T-cell (primary cell): ENCODE measurements at regions not wholly inside any gene's neighbourhood (a gene's known extent, or its start where the extent isn't known, plus 50 kb on each side); places are given as distances from the start of the nearest gene placed in this dataset.

Experiments
- ATAC-seq, 4 experiments: fragments of 200-7000 bp in 3 of 4; fragments of 150-1000 bp in 1 of 4; cut with Tn5 transposase; replicated peaks in 1 of 4; 1 replicate in 3 of 4; 2 replicates in 1 of 4; pipeline ENCODE4 v1.10.0; 2021; ENCODE audit warnings: moderate library complexity in 3 of 4, mild to moderate bottlenecking in 2 of 4, moderate number of reproducible peaks in 1 of 4
- CTCF ChIA-PET, 2 donors: fragments of 300-600 bp; sonication (Branson Sonifier 250); formaldehyde crosslinking; loops; one replicate each; lab custom pipeline; 2022; ENCODE audit warnings: antibody characterized with exemption in 2 of 2; lab: Charles Lee
- POLR2A ChIA-PET, 2 donors: fragments of 300-600 bp; sonication (Branson Sonifier 250); formaldehyde crosslinking; loops; one replicate each; lab custom pipeline; 2022; ENCODE audit warnings: antibody characterized with exemption in 2 of 2; lab: Charles Lee
- DNase-seq, 35 experiments: peaks; one replicate each; pipeline versions ENCODE4 v3.0.0 to v3.0.0-alpha.2; 2013 to 2023
- H3K27ac ChIP-seq: one replicate; pipeline ENCODE4 v1.5.1; 2013; ENCODE audit warnings: low read length
- H3K27me3 ChIP-seq, 2 experiments: replicated peaks in 1 of 2; 1 replicate in 1 of 2; 2 replicates in 1 of 2; pipeline versions ENCODE4 v1.6.1 to v1.7.0; 2013; ENCODE audit warnings: low read length in 1 of 2, mixed read lengths in 1 of 2; ENCODE audit not compliant: control insufficient read depth in 2 of 2, insufficient read depth in 2 of 2; ENCODE audit errors: extremely low read depth in 1 of 2
- H3K36me3 ChIP-seq, 2 donors: 1 replicate in 1 of 2; 2 replicates in 1 of 2; pipeline versions ENCODE4 v1.6.1 to v1.7.0; 2013; ENCODE audit warnings: low read length in 1 of 2; ENCODE audit not compliant: control insufficient read depth in 2 of 2, insufficient read depth in 1 of 2; ENCODE audit errors: extremely low read depth in 1 of 2
- H3K4me1 ChIP-seq, 2 experiments: 1 replicate in 1 of 2; 2 replicates in 1 of 2; pipeline versions ENCODE4 v1.6.1 to v1.7.0; 2013; ENCODE audit warnings: low read length in 2 of 2, mixed read lengths in 1 of 2; ENCODE audit not compliant: insufficient read depth in 2 of 2, control insufficient read depth in 1 of 2; ENCODE audit errors: extremely low read depth in 1 of 2
- H3K4me3 ChIP-seq, 2 donors: 1 replicate in 1 of 2; 2 replicates in 1 of 2; pipeline versions ENCODE4 v1.5.1 to v1.7.0; 2013; ENCODE audit warnings: mild to moderate bottlenecking in 2 of 2, low read length in 1 of 2, moderate library complexity in 1 of 2; ENCODE audit not compliant: control insufficient read depth in 1 of 2; ENCODE audit errors: extremely low read depth in 1 of 2
- H3K9me3 ChIP-seq: 2 replicates; pipeline ENCODE4 v1.7.0; 2013
- H3K27ac Mint-ChIP-seq, 2 donors: one replicate each; pipeline ENCODE4 v1.8.0; 2020 to 2021; ENCODE audit warnings: mild to moderate bottlenecking in 2 of 2, mixed read lengths in 2 of 2
- H3K27me3 Mint-ChIP-seq, 2 donors: one replicate each; pipeline ENCODE4 v1.8.0; 2021 to 2022; ENCODE audit warnings: mixed read lengths in 2 of 2
- H3K36me3 Mint-ChIP-seq: one replicate; pipeline ENCODE4 v1.8.0; 2021; ENCODE audit warnings: mixed read lengths
- H3K4me1 Mint-ChIP-seq, 3 donors: one replicate each; pipeline ENCODE4 v1.8.0; 2020 to 2022; ENCODE audit warnings: mixed read lengths in 3 of 3, mild to moderate bottlenecking in 1 of 3
- H3K4me3 Mint-ChIP-seq, 3 donors: one replicate each; pipeline ENCODE4 v1.8.0; 2020 to 2022; ENCODE audit warnings: mild to moderate bottlenecking in 3 of 3, mixed read lengths in 3 of 3, moderate library complexity in 3 of 3
- H3K9me3 Mint-ChIP-seq, 3 donors: one replicate each; pipeline ENCODE4 v1.8.0; 2020 to 2022; ENCODE audit warnings: mixed read lengths in 3 of 3
- WGBS: methylation state at CpG from one replicate; pipeline ENCODE4 v1.1.5; 2013; ENCODE audit warnings: missing lambda C conversion rate; ENCODE audit not compliant: insufficient coverage; 5-methylcytosine and 5-hydroxymethylcytosine counted together

- no peaks in the 10 kb centered on the region for H3K4me1 Mint-ChIP-seq
- ATAC-seq, result no peak
- peaks cover 0 to 24% of the 10 kb centered on the region in 2 experiments for H3K27me3 ChIP-seq
- no peak overlapping the region for H3K27ac ChIP-seq
- H3K27ac Mint-ChIP-seq, result no peak overlapping the region
- H3K9me3 Mint-ChIP-seq, result no peaks in the 10 kb centered on the region
- H3K4me3 ChIP-seq, result no peak overlapping the region
- no peaks in the 10 kb centered on the region for H3K9me3 ChIP-seq
- H3K27me3 Mint-ChIP-seq, result peaks cover 9 to 22% of the 10 kb centered on the region in 2 donors
- no peaks in the 10 kb centered on the region for H3K36me3 ChIP-seq
- POLR2A ChIA-PET, result no interaction called here
- no peaks in the 10 kb centered on the region for H3K36me3 Mint-ChIP-seq
- CTCF ChIA-PET, result no interaction called here
- no peak overlapping the region for H3K4me3 Mint-ChIP-seq
- DNase-seq, result no peak
- WGBS, result 72% methylated on average over 4 of the region's 6 CpGs
- H3K4me1 ChIP-seq, result no peaks in the 10 kb centered on the region
Observed at GRCh38 chr11:71352748-71353147, 95.4 kb downstream of the DHCR7 start.

- Histone ChIP-seq H3K9me3 (no peaks in the 10 kb centered on the region), H3K27me3 (peaks cover 0 to 22% of the 10 kb centered on the region in 2 experiments), H3K36me3 (no peaks in the 10 kb centered on the region), H3K4me1 (no peaks in the 10 kb centered on the region), H3K27ac (no peak overlapping the region), H3K4me3 (no peak overlapping the region)
- Mint-ChIP-seq H3K27me3 (peaks cover 9 to 26% of the 10 kb centered on the region in 2 donors), H3K4me3 (no peak overlapping the region), H3K4me1 (no peaks in the 10 kb centered on the region), H3K27ac (no peak overlapping the region), H3K9me3 (no peaks in the 10 kb centered on the region), H3K36me3 (no peaks in the 10 kb centered on the region)
- DNase-seq (no peak), ATAC-seq (no peak)
- ChIA-PET CTCF (no interaction called here), POLR2A (no interaction called here)
- 74% methylated on average over 5 of the region's 8 CpGs for WGBS
Observed at GRCh38 chr11:71352226-71352625, 96.0 kb downstream of the DHCR7 start.

- no peaks in the 10 kb centered on the region for H3K36me3 Mint-ChIP-seq
- no peaks in the 10 kb centered on the region for H3K4me1 ChIP-seq
- no peak overlapping the region for H3K4me3 Mint-ChIP-seq
- CTCF ChIA-PET, result no interaction called here
- no peak overlapping the region for H3K27ac Mint-ChIP-seq
- no peaks in the 10 kb centered on the region for H3K9me3 Mint-ChIP-seq
- no peak overlapping the region for H3K27ac ChIP-seq
- H3K27me3 ChIP-seq, result peaks cover 0 to 19% of the 10 kb centered on the region in 2 experiments
- no peaks in the 10 kb centered on the region for H3K36me3 ChIP-seq
- ATAC-seq (no peak), DNase-seq (no peak)
- WGBS, result 69% methylated on average over 12 of the region's 12 CpGs
- no peaks in the 10 kb centered on the region for H3K4me1 Mint-ChIP-seq
- no peak overlapping the region for H3K4me3 ChIP-seq
- no peaks in the 10 kb centered on the region for H3K9me3 ChIP-seq
- H3K27me3 Mint-ChIP-seq, result peaks cover 13 to 29% of the 10 kb centered on the region in 2 donors
- POLR2A ChIA-PET, result no interaction called here
Observed at GRCh38 chr11:71349627-71350026, 97.2 kb upstream of the SHANK2 start.

DNA sequence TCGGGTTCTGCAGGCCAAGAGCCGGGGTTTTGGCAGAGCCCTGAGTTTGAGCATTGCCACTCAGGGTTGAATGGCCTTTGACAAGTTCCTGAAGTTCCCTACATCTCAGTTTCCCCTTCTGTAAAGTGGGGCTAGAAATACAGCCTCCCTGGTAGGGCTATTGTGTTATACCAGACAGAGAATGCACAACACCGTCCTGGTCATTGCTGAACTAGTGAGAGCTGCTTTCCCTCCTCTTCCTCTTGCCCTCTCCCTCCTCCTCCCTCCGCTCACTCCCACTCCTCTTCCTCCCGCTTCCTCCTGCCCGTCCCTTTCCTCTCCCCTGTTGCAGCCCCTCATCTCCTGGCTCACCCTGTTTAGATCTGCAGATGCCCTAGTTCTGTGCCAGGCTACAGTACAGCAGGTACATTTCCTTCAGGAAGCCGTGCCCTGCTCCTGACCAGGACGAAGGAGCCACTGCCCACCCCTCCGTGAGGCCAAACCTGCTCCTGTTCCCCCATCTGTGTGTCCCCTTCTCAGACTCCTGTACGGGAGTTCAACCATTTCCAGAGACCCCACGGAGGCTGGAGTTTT is 91.5 kb upstream of the SHANK2 start:
- Histone ChIP-seq H3K27me3 (peaks cover 0 to 34% of the 10 kb centered on the region in 2 experiments), H3K4me3 (no peak overlapping the region), H3K36me3 (no peaks in the 10 kb centered on the region), H3K4me1 (no peaks in the 10 kb centered on the region), H3K27ac (no peak overlapping the region), H3K9me3 (no peaks in the 10 kb centered on the region)
- no peak for ATAC-seq
- CTCF ChIA-PET, result no interaction called here
- Mint-ChIP-seq H3K27me3 (peaks cover 16 to 25% of the 10 kb centered on the region in 2 donors), H3K36me3 (no peaks in the 10 kb centered on the region), H3K4me1 (no peaks in the 10 kb centered on the region), H3K27ac (no peak overlapping the region), H3K4me3 (no peak overlapping the region), H3K9me3 (no peaks in the 10 kb centered on the region)
- POLR2A ChIA-PET, result no interaction called here
- no peak for DNase-seq
- 61% methylated on average over 10 of the region's 11 CpGs for WGBS

DNA sequence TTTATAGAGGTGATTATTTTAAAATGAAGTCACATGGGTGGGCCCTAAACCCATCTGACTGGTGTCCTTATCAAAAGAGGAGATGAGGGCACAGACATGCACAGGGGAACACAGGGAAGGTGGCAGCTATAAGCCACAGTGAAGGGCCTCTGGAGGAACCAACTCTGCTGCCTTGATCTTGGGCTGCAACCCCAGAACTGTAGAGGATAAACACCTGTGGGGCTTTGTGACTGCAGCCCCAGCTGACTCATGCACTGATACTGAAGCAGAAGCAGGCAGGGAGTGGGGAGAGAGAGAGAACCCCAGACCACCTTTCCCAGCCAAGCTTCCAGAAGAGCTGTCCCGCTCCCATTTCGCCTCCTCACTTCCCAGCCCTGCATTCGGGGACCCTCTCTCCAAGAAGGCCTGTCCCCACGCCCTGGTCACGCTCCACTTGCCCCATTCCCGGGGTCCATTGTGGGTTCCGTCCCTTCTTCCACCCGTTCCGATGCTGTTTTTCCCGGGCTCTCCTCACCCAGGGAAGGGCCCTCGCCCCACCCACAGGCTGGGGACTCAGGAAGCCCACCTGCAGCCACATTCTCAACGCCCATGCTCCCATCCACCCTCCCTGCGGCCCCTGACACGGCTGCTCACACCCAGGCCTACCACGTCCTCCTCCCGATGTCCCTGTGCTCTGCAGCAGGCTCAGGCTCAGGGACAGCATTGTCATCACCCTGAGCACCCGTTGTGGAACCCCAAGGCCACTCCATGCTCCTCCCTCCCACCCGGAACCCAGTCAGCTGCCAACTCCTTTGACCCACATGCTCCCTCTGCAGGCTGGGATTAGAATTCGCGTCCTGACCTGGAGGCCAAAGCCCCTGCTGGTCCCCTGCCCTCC is 90.8 kb upstream of the SHANK2 start:
- Histone ChIP-seq H3K9me3 (no peaks in the 10 kb centered on the region), H3K4me3 (no peak overlapping the region), H3K4me1 (no peaks in the 10 kb centered on the region), H3K27ac (no peak overlapping the region), H3K27me3 (peaks cover 0 to 34% of the 10 kb centered on the region in 2 experiments), H3K36me3 (no peaks in the 10 kb centered on the region)
- 70% methylated on average over 19 of the region's 20 CpGs for WGBS
- H3K36me3 Mint-ChIP-seq, result no peaks in the 10 kb centered on the region
- ChIA-PET CTCF (no interaction called here), POLR2A (no interaction called here)
- no peaks in the 10 kb centered on the region for H3K4me1 Mint-ChIP-seq
- no peak for DNase-seq
- no peak for ATAC-seq
- no peak overlapping the region for H3K4me3 Mint-ChIP-seq
- peaks cover 17 to 23% of the 10 kb centered on the region in 2 donors for H3K27me3 Mint-ChIP-seq
- no peak overlapping the region for H3K27ac Mint-ChIP-seq
- H3K9me3 Mint-ChIP-seq, result no peaks in the 10 kb centered on the region

- no peaks in the 10 kb centered on the region for H3K36me3 Mint-ChIP-seq
- peaks cover 13 to 23% of the 10 kb centered on the region in 2 donors for H3K27me3 Mint-ChIP-seq
- H3K4me3 Mint-ChIP-seq, result no peak overlapping the region
- ATAC-seq (no peak), DNase-seq (no peak)
- no peaks in the 10 kb centered on the region for H3K36me3 ChIP-seq
- H3K9me3 ChIP-seq, result no peaks in the 10 kb centered on the region
- CTCF ChIA-PET, result no interaction called here
- POLR2A ChIA-PET, result no interaction called here
- peaks cover 0 to 34% of the 10 kb centered on the region in 2 experiments for H3K27me3 ChIP-seq
- no peaks in the 10 kb centered on the region for H3K4me1 Mint-ChIP-seq
- WGBS, result 75% methylated on average over 6 of the region's 13 CpGs
- no peaks in the 10 kb centered on the region for H3K9me3 Mint-ChIP-seq
- no peak overlapping the region for H3K27ac Mint-ChIP-seq
- no peak overlapping the region for H3K27ac ChIP-seq
- no peaks in the 10 kb centered on the region for H3K4me1 ChIP-seq
- no peak overlapping the region for H3K4me3 ChIP-seq
Observed at GRCh38 chr11:71342116-71342515, 89.7 kb upstream of the SHANK2 start.
